GM18511 (cell line): ENCODE measurements at regions not wholly inside any gene's neighbourhood (a gene's known extent, or its start where the extent isn't known, plus 50 kb on each side); places are given as distances from the start of the nearest gene placed in this dataset.

Source experiments
- ATAC-seq: cut with Tn5 transposase; IDR thresholded peaks from one replicate; pipeline ENCODE4 v1.9.1; 2021; ENCODE audit warnings: mild to moderate bottlenecking, moderate library complexity; ENCODE audit not compliant: unreplicated experiment

GRCh38 chr18:56096861-56097260 lies 508.9 kb upstream of the TCF4 start:
- ATAC-seq, result no peak

GRCh38 chr18:56089612-56090258 lies 501.7 kb upstream of the TCF4 start:
- peak; percentile 58 for ATAC-seq

DNA sequence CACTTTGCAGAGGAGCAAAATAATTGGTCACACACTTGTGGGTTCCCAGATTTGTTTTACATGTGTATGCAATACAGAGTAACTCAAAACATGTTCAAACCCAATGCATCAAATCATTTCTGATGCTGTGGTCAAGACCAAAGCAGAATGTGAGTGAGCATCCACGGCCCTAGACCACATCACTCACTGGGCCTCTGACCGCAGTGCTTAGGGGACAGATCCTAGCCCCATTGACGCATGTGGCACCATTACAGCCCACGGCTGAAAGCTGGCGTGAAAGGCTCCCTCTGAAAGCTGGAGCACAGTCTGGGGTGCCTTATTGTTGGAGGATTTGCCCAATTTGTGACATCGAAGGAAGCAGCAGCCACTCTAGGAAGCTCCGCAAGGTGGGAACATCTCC lies 498.8 kb upstream of the TCF4 start:
- no peak for ATAC-seq

GRCh38 chr18:56086176-56086575 lies 498.2 kb upstream of the TCF4 start:
- ATAC-seq, result no peak

DNA sequence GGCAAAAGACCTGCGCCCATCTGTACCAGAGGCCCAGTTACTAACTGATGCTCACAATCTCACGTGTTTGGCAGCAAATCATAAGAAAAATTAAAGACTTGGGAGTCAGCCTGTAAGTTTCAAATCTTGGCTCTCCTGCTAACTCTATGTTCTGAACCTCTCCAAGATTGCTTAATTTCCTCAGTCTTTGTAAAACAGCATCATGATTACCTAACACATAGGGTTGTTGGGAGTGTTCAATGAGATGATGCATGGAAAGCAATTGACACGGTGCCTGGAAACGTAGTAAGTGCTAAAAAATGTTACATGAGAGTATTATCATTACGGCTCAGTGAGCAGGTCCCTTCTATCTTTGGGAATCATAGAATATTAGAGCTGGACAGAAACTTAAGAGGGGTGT lies 497.6 kb upstream of the TCF4 start:
- ATAC-seq, result no peak

DNA sequence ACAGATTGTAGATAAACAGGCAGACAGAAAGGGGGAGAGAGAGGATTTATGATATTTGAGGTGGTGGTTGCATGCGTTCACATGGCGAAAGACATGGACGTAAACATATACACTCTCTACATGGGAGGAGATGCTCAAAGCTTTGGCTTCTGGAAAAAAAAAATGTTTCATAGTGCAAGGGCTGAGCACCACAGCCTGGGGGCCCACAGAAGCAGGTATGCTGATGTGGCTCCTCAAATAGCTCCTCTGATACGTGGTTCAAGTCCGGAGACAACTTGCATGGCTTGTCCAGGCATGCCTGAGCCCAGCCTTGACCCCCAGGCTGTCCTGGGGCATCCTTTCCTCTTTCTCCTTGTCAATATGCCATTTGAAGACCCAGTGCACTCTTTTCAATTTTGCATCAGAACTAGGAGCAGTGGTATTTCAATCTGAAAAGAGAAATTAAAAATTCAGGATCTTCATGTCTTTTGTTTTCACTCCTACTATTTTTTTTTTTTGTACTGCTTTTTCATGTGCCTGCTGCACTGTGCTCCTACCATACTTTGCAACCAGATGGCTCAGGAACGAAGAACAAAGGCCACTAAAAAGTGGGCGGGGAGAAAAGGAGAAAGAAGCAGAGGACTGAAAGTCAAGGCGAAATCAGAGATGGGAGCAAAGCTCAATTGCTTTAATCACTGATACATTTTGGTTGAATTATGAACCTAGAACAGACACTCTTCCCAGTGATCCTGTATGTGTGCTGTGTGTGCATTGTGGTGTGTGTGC lies 495.7 kb upstream of the TCF4 start:
- no peak for ATAC-seq

- no peak for ATAC-seq
These were observed 495.1 kb upstream of the TCF4 start for GRCh38 chr18:56083097-56083521.

DNA sequence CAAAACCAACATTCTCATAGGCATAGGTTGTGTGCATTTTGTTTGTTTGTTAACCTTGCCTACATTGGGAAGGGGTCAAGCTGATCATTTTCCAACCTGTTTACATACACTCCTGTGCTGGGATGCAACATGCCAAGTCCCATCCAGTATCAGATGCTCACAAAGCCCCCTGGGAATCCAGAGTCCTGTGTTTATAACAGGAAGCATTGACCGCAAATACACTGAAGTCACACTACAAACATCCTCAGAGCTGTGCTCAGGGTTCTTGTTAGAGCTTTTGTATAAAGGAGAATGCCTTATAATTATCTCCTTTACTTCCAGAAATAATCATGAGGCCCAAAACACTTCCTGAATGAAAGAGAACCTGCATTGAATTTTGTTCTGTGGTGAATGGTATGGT lies 488.7 kb upstream of the TCF4 start:
- no peak for ATAC-seq

DNA sequence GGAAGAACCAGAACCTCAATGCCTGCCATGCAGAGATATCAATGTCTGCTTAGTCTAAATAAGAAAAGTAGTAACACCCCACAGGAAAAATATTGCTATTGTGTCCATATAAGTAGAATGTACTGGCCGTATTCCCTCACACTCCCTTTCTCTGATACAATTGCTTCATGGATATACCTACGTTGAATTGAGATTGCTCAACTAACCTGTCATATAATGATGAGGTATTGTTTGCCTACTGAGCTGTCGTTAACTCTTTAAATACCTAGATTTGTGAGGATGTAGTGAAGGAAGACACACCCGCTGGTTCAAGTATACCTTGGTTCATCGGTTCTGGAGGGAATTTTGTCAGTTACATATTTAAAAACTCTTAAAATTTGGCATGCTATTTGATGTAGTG lies 480.7 kb upstream of the TCF4 start:
- no peak for ATAC-seq

- ATAC-seq, result no peak
These were observed 480.1 kb upstream of the TCF4 start for GRCh38 chr18:56067969-56068671.

DNA sequence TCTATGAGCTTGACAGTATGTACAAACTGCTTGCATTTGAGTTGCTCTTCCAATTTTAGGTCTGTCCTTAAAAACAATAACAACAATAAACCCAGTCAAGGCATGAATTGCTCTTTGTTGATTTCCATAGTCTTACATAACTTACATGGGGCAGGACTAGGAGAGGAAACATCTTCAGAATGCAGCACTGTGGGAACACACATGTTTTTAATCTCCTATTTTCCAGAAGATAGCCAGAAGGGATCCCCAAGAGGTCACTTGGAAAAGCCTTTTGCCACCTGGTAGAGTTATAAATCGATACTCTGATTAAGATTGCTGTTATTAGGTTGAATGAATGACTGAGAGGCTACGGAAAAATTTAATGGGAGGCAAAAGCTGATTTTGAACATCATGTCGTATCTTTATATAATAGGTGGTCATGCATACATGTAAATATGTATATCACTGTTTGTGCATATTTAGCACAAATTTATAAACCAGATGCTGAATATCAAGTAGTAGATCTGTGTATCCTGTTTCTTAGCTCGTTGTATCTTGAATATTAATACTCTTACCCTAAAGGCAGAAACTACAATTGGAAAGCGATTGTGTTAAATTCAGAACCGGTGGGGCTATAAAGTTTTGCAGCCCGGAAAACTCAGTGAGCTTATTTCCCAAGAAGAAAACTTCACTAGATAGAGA lies 479.4 kb upstream of the TCF4 start:
- ATAC-seq, result no peak

- ATAC-seq, result no peak
These were observed 478.7 kb upstream of the TCF4 start for GRCh38 chr18:56066524-56067213.

- no peak for ATAC-seq
These were observed 477.1 kb upstream of the TCF4 start for GRCh38 chr18:56065086-56065485.

DNA sequence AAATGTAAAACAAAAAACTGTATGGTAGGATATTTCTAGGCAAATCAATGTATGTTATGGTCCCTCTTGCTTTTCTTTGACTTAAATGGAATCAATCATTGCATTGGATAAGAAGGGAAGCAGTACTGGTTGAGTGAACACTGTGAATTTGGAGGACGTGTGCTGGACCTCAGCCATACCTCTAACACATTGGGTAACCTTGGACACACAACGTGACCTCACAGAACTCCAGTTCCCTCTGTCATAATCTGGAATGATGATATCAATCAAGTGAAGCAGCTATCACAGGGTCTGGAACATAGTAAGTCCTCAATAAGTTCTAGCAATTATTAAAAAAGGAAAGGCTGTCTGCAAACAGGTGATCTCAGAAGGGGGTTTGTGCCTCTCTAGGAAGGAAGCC lies 474.9 kb upstream of the TCF4 start:
- ATAC-seq, result no peak

GRCh38 chr18:56060967-56061541 lies 473.1 kb upstream of the TCF4 start:
- ATAC-seq, result no peak

GRCh38 chr18:56052202-56052601 lies 464.2 kb upstream of the TCF4 start:
- no peak for ATAC-seq

- no peak for ATAC-seq
These were observed 456.2 kb upstream of the TCF4 start for GRCh38 chr18:56044239-56044638.

DNA sequence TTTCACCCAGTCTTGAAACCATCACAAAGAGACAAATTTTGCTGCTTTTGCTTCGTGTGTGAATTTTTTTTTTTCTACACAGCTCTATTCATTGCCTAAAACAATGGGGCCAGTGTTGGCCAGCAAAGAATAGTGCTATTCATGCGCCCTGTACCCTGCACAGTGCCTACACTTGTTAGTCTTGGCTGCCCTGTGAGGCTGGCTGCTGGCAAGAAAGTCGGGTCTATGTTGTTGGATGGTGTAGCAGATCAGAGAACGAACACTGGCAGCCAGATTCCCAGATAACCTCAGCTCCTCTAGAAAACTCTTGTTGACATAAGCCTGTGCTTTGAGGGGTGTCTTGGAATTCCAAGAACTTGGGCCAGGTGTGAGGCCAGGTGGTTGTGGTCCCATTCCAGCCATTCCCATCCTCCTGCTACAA lies 455.7 kb upstream of the TCF4 start:
- no peak for ATAC-seq

DNA sequence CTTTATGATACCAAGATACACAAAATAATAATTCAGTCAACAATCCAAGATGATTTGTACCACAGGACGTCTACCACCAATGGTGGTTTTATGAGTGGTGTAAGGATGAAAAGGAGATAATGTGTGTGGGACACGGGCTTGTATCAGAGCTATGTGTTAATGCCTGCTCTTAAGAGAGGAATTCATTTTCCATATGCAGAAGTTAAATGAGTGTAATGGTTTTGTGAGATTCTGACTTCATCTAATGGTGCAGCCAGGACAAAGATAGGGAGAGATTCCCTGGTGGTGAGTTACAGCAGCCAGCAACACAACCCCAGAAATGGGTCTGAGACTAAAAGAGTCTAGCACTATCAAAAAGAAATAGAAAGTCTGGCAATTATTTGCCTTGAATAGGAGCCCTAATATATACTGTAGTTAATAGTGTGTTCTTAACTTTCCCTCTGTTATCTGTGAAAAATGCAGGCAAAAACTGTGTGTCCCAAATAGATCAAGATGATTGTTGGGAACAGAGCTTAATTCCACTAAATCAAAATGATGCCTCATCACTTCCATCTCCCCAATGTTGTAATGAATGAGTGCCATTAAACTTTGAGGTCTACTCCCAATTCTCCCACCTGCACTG lies 455.0 kb upstream of the TCF4 start:
- no peak for ATAC-seq
